IMR-90 (cell line): ENCODE measurements at regions not wholly inside any gene's neighbourhood (a gene's known extent, or its start where the extent isn't known, plus 50 kb on each side); places are given as distances from the start of the nearest gene placed in this dataset.

Experiments used
- CEBPB ChIP-seq: IDR thresholded peaks from 2 replicates; pipeline ENCODE4 v1.6.1; 2012; ENCODE audit warnings: low read depth, low read length, improper control_type of control experiment
- CTCF ChIP-seq: conservative IDR thresholded peaks from 2 replicates; pipeline ENCODE4 v1.5.1; 2012; ENCODE audit warnings: mild to moderate bottlenecking, low read depth, low read length, improper control_type of control experiment
- ELK1 ChIP-seq: fragments of 150-350 bp; IDR thresholded peaks from 2 replicates; pipeline ENCODE4 v1.6.1; 2016; ENCODE audit warnings: low read depth, mild to moderate bottlenecking, low read length, moderate library complexity, borderline replicate concordance
- MAFK ChIP-seq: IDR thresholded peaks from 2 replicates; pipeline ENCODE4 v1.6.1; 2012; ENCODE audit warnings: low read depth, low read length, improper control_type of control experiment
- MAZ ChIP-seq: IDR thresholded peaks from 2 replicates; pipeline ENCODE4 v1.6.1; 2012; ENCODE audit warnings: low read depth, mild to moderate bottlenecking, low read length, improper control_type of control experiment, moderate library complexity, borderline replicate concordance
- MXI1 ChIP-seq: IDR thresholded peaks from 2 replicates; pipeline ENCODE4 v1.6.1; 2012; ENCODE audit warnings: low read depth, mild to moderate bottlenecking, low read length, moderate library complexity, borderline replicate concordance
- NFE2L2 ChIP-seq: fragments of 150-350 bp; IDR thresholded peaks from 2 replicates; pipeline ENCODE4 v1.6.1; 2016; ENCODE audit warnings: low read depth, mild to moderate bottlenecking, low read length
- POLR2A ChIP-seq: IDR thresholded peaks from 2 replicates; pipeline ENCODE4 v1.6.1; 2012; ENCODE audit warnings: mild to moderate bottlenecking, low read depth, low read length
- RFX5 ChIP-seq: IDR thresholded peaks from 2 replicates; pipeline ENCODE4 v1.8.0; 2012; ENCODE audit warnings: low read depth, mild to moderate bottlenecking, low read length, moderate library complexity
- SMC3 ChIP-seq: fragments of 150-350 bp; IDR thresholded peaks from 2 replicates; pipeline ENCODE4 v1.6.1; 2016; ENCODE audit warnings: low read depth, mild to moderate bottlenecking, antibody characterized with exemption, low read length, moderate library complexity
- USF2 ChIP-seq: fragments of 150-350 bp; IDR thresholded peaks from 2 replicates; pipeline ENCODE4 v1.6.1; 2017; ENCODE audit warnings: mild to moderate bottlenecking, antibody characterized with exemption, low read length, low read depth

GRCh38 chr9:117882171-117882570, 178.0 kb downstream of the TLR4 start:
- TF ChIP-seq CTCF (no peak), MXI1 (no peak), POLR2A (no peak), USF2 (no peak), NFE2L2 (no peak), CEBPB (no peak), ELK1 (no peak), MAZ (no peak), RFX5 (no peak), MAFK (no peak), SMC3 (no peak)
